Epidermal melanocyte (primary cell): ENCODE measurements at regions not wholly inside any gene's neighbourhood (a gene's known extent, or its start where the extent isn't known, plus 50 kb on each side); places are given as distances from the start of the nearest gene placed in this dataset.
A peak's percentile ranks its signal among the peaks of the same experiment; 100 is the strongest.
"Not testable (repeated sequence)": the region's sequence is repeated elsewhere in the genome, so short reads cannot be mapped to it uniquely, and the experiment has no call there.

ENCODE experiments used
- DNase-seq: peaks from one replicate; pipeline ENCODE4 v3.0.0; 2011; ENCODE audit warnings: low spot score; ENCODE audit not compliant: insufficient read length

DNA sequence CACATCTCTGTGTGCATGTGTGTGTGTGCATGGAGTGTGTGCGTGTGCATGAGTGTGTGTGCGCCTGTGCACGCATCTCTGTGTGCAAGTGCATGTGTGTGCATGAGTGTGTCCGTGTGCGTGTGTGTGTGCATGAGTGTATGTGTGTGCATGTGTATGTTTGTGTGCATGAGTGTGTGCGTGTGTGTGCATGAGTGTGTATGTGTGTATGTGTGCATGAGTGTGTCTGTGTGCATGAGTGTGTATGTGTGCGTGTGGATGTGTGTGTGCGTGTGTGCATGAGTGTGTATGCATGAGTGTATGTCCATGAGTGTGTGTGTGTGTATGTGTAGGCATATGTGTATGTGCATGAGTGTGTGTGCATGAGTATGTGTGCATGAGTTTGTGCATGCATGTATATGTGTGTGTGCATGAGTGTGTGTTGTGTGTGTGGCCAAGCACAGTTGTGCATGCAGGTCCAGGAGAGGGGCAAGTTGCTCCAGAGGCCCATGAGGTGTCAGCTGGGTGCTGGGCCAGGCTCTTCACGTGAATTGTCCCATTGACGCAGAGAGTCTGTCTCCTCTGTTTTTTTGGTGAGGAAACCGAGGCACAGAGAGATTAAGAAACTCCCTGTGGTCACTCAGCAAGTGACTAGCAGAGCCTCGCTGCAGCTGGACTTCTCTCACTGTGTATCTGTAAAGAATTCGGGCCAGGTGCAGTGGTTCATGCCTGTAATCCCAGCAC is 75.5 kb downstream of the ASB1 start:
- no peak for DNase-seq

DNA sequence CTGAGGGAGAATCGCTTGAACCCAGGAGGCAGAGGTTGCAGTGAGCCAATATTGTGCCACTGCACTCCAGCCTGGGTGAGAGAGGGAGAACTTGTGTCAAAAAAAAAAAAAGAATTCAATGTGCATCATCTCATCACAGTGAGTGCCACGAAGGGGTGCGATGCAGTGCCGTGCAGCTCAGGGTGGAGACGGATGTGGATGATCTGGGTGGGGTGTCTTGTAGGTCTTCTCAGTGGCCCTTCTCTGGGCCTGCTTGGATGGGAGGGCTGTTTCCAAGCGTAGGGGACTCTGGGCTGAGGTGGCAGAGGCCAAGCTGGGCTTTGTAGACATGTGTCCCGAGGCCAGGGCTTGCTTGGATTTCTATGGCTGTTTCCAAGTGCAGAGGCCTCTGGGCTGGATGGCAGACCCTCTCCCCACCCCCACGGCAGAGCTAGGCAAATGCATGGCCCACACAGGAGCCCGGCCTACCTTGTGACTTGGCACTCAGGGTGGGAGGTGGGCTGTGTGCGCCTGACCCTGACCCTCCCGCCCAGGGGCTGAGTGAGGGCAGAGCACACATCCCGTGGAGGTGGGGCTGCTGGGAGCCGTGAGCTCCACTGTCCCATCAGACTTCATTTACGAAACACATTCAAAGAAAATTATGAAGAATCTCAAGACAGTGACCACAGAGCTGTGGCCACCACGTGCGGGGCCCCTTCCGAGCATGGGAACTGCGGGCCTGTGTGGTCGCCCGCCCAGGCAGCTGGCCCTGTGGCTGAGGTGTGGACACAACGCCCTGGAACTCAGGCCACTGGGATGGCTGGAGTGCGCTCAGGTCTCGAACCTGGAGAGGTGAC is 76.4 kb downstream of the ASB1 start:
- DNase-seq = no peak

DNA sequence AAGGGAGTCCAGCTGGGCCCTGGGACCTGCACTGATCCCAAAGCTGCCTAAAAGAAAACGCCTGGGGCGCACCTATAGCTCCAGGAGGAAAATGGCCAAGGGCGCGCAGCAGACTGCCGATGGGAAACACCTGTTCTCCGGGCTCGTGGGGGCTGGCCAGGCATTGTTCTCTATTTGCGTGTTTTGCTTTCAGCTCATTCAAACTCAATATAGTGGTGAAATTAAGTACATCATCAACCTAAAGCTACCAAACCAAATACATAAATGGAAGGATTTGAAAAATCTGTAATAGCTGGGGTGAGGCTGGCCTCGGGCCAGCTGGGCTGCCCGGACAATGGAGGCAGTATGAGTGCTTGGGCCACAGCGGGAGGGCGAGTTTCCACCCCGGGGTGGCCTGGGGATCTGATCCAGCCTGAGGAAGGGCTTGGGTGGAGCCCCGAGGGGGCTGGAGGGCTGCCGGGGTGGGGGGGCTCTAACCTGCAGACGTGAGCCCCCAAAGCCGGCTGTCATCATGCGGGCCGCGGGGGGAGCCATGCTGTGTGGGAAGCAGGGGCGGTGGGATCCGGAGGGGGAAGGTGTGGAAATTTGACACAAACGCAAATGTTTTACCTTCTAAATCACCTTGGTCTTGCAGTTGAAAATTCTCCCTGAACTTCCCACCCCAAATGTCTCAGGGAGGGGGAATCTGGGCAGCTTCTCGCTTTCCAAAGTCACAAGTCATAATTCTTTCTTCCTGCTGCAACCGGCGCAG is 77.6 kb downstream of the ASB1 start:
- no peak for DNase-seq

DNA sequence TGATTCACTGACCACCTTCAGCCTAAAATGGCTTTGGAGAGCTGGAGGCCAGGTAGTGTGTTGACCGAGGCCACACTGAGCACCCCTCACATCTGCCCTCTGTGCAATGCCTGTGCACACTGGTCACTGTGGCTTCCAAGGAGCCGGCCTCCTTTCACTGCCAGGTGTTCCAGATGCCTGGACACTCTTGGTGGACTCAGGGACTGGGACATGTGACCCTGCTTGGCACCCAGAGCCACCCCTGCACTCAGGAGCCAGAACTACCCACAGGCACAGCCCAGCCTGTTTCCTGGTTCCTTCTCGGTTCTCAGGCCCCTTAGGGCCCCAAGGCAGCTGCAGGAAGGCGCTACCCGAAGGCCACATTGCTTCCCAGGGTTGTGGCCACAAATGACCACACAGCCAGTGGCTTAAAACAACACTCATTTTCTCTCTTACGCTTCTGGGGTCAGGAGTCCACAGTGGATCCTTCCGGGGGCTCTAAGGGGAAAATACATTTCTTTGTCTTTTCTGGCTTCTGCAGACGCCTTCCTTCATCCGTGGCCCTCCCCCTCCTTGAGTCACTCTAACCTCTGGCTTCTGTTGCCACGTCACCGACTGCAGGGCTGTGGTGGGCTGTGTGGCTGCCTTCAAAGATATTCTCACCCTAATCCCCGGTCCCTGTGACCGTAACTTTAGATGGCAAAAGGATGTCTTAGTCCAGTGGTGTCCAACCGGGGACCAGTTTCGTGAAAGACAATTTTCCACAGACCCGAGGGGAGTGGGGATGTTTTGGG is 78.6 kb downstream of the ASB1 start:
- DNase-seq = no peak

DNA sequence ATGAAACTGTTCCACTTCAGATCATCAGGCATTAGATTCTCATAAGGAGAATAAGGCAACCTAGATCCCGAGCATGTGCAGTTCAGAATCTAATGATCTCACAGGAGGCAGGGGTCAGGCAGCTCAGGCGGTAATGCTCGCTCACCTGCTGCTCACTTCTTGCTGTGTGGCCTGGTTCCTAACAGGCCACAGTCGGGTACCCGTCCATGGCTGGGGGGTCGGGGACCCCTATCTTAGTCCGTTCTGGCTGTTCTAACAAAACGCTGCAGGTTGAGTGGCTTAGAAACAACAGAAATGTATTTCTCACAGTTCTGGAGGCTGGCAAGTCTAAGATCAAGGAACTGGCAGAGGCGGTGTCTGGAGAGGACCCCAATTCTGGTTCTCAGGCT is 79.2 kb downstream of the ASB1 start:
- no peak for DNase-seq

DNA sequence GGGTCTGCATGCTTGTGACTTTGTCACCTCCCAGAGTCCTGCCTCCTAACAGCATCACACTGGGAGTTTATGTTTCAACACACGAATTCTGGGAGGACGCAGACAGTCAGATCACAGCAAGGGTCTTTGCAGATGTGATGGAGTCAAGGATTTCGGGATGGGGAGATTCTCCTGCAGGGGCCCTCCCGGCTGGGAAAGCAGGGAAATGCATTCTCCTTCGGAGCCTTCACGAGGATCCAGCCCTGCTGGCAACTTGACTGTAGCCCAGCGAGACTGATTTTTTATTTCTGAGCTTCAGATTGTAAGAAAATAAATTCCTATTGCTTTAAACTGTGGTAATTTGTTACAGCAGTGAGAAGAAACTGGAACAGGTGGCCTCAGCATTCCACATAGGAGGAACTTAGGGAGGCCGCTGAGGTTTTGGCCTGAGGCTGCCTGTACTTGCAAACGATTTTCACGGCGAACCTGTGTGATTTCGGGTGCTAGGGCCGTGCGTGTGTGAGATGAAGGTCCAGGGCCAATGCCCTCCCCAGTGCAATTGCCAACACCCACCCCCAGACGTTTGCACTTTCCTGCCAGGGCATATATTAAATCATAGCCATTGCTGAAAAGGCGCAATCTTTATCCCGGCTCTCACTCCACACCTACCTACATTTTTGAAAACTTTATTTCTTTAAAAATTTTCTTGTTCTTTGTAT is 79.8 kb downstream of the ASB1 start:
- DNase-seq = no peak

DNA sequence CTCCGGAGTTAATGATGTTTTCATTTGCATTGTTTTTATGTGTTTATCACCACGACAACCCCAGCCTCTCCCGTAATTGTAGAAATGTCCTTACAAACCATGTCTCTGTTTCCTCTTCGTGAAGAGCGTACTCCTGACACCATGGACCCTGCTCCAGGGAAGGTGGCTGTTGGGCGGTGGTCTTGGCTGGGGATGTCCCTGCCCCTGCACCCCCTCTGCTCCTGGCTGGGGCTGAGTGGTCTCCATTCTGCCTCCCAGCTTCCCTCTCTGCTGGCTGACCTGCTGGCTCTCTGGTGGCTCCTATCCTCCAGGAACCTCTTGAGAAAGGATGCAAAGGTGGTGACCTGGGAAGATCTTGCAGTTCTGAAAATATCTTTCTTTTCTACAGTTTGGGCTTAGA is 81.1 kb downstream of the ASB1 start:
- DNase-seq = no peak

DNA sequence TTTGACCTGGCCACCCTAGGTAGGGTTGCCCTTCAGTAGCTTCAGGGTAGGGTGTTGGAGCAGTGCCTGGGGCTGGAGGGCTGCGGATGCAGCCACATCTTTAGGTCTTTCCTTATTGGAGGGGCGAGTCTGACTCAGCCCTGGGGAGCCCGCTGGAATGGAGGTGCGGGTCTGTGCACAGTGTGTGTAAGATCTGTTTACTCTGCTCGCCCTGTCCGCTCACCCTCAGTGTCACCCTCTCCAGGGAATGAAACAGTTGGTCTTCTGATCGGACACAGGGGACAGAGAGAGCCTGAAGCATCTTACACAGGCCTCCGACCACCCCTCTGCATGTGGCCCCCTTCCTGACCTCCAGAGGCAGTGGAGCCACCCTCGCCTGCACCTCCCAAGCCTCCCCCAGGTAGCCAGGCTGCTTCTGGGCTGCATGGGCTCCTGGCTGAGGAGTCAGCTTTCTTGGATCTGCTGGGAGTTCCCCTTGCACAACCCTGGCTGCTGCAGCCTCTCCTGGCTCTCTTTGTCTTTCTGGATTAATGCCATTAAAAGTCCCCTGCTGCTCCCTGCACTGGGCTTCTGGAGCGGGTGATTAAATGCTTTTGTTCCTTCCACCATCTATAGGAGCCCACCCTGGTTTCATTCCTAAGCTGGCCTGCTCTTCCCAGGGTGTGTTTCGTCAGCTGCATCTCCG is 82.6 kb downstream of the ASB1 start:
- no peak for DNase-seq

DNA sequence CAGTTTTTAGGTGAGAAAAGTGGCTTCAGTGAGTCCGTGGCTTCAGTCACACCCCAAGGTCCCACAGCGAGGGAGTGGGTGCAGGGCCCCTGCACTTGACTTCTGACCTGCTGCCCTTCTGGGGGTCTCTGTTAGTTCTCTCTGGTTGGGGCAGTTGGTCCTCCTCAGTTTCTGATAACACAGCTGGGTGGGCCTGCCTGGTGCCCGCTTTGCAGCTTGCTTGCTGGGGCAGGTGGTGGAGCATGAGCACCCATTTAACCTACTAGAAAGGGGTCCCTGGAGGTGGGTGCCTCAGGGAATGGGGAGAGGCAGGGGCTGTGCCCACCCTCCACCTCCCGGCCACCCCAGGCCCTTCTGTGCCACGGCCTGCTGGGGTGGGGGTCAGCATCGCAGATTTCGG is 83.2 kb downstream of the ASB1 start:
- DNase-seq = no peak

DNA sequence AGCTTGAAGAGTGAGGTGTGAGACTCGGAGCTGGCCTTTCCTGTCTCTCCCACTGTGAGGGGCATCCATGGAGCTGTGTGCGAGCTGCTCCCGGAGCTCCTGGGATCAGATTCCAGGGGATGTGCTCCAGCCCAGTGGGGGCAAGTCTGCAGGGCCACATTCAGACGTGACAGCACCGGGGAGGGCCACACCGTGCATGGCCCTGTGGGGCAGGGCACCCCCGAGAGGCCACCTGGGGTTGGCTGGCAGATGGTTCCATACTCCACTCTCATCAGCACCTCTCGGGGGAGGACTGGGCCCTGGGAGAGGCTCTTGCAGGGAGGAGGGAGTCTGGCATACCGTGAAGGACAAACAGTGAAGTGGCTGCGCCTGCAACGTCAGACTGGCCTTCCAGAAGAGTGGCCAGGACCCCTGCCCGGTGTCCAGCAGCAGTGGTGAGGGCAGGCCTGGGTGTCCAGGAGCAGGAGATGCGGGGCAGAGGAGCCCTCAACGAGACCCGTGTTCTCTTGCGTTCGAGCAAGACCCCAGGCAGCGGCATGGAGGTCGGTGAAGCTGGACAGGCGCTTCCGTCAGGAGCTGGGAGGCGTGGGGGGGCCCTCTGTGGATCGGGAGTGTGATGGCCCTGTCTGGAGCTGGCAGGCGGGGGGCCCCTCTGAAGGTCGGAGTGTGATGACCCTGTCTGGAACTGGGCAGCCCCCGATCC is 84.3 kb downstream of the ASB1 start:
- DNase-seq = no peak

DNA sequence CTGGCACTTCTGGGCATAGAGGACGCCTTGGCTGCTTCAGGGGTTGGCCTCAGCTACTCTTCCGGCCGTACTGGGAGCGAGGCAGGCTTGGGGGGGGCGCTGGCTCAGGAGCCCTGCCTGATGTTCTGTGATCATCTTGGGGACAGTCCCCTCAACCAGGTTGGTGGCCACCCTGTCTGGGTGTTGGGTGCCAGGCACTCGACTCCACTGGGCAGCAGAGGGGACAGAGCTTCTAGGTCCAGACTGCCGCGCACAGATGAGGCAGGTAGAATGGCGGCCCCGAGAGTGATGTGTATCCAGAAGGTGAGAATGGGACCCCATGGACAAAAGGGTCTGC is 84.9 kb downstream of the ASB1 start:
- no peak for DNase-seq

DNA sequence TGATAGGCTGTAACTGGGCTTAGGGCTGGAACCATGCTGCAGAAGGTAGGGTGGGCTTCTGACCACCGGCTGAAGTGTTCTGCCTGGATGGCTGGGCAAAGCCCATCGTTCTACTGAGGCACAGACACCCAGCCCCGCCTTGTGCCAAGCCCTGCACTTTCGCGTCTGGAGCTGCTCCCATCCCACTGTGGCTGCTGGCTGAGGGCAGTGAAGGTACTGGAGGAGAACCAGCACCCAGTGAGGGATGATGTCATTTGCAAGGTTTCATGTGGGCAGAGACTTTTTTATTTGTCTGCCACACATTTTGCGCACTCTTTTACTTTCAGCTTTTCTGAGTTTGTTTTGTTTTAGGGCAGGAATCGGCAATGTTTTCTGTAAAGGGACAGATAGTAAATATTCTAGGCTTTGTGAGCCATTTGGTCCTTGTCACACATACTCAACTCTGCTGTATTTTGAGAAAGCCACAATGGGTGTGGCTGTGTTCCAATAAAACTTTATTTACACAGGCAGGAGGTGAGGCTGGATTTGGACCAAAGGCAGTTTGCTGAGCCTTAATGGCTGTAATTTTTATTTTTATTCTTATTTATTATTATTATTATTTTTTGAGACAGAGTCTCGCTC is 85.6 kb downstream of the ASB1 start:
- DNase-seq = no peak

DNA sequence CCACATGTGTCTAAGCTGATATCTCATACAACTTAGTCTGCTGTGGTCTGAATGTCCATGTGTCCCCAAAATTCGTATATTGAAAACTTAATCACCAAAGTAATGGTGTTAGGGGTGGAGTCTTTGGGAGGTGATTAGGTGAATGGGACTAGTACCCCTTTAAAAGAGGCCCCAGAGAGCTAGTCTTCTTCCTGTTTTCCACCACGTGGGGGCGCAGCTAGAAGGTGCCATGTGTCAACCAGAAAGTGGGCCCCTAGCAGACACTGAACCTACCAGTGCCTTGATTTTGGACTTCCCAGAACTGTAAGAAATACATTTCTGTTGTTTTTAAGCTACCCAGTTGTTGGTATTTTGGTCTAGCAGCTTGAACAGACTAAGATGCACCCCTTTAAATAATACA is 86.6 kb downstream of the ASB1 start:
- peak; percentile 52 for DNase-seq

DNA sequence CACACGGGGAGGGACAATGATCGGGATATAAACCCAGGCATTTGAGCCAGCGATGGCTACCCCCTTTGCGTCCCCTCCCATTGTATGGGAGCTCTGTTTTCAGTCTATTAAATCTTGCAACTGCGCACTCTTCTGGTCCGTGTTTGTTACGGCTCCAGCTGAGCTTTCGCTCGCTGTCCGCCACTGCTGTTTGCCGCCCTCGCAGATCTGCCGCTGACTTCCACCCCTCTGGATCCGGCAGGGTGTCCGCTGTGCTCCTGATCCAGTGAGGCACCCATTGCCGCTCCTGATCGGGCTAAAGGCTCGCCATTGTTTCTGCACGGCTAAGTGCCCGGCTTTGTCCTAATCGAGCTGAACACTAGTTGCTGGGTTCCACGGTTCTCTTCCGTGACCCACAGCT is 87.3 kb downstream of the ASB1 start:
- DNase-seq = not testable (repeated sequence)

DNA sequence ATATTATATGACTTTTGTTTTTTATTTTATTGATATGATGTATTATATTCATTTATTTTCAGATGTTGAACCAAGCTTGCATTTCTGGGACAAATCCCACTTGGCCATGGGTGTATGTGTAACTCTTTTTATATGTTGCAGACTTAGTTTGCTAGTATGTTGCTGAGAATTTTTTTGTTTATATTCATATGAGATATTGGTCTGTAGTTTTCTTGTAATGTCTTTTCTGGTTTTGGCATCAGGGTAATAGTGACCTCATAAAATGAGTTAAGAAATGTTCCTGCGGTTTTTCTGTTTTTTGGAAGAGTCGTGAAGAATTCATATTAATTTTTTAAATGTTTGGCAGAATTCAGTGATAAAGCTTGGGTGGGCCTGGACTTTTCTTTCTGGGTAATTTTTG is 88.7 kb downstream of the ASB1 start:
- DNase-seq = no peak

DNA sequence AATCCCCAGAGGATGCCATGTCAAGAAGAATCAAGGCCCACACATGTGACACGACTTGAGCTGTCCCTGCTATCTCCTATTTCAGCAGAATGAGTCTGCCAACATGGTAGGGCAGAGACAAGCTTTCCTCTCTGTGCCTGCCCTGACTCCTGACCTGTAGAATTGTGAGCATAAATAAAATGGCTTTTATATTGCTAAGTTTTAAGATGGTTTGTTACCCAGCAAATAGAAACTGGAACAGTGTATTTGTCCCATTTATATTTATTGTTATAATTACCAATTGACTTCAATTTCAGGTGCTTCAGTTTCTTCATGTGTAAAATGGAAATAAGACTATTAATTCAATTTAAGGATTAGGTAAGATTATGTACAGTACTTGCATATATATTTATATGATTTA is 90.5 kb downstream of the ASB1 start:
- no peak for DNase-seq

DNA sequence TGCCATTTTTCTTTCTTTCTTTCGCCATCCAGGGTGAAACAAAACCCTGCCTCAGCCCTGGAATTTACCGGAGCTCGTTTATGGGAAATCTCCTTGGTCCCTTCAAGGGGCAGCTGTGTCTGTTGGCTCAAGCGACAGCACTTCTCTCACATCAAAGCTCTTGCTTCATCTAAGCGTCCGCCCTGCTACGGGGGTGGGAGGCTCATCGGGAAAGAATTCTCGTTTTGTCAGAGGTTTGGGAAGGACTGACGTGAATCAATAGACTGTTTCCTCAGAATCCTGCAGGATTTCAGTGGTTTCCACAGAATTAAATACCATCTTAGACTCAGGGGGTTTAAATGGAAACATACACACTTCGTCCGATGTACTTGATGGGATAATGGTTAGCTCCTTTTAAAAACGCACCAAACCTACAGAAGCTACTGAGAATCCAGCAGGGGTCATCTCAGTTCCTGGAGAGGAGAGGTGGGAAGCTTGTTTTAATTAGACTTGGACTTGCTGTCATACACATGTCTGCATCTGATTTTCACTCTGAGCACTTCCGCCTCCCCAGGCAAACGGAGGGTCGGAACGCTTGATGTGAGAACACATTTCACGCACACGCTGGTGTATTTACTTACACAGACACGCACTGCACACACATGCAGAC is 91.6 kb downstream of the ASB1 start:
- DNase-seq = peak; percentile 75

DNA sequence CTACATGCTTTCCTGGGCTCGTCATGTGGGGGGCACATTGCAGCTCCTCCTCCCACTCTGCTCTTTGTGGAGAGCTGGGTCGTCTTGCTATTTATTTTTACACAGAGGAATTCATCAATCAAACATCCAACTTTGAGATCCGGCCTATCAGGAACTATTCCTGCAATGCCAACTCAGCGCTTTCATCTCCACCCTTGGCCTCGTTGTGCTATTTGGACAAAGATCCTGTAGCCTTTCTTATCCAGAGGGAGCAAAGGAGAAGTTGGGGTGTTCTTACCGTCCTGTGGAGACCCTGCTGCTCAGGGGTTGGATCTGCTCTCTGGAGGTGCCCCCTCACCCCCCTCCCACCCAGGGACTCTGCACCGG is 92.1 kb downstream of the ASB1 start:
- DNase-seq = no peak

DNA sequence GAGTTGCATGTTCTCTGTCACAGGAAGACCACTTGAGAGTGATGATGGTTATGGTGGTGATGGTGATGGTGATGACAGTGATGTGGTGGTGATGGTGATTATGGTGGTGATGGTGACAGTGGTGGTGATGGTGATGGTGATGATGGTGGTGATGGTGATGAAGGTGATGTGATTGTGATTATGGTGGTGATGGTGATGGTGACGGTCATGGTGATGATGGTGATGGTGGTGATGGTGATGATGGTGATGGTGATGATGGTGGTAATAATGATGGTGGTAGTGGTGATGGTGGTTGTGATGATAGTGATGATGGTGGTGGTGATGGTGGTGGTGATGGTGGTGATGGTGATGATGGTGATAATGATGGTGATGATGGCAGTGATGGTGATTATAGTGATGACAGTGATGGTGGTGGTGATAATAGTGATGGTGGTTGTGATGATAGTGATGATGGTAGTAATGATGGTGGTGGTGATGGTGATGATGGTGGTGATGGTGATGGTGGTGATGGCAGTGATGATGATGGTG is 93.7 kb downstream of the ASB1 start:
- DNase-seq = no peak
